Adrenal gland (tissue), 5 donors: ENCODE measurements at regions not wholly inside any gene's neighbourhood (a gene's known extent, or its start where the extent isn't known, plus 50 kb on each side); places are given as distances from the start of the nearest gene placed in this dataset.

ENCODE experiments used
- POLR2A ChIP-seq, 2 donors: fragments of 450-650 bp; IDR thresholded peaks; one replicate each; pipeline ENCODE4 v1.6.1; 2017; ENCODE audit warnings: antibody characterized with exemption in 2 of 2, mild to moderate bottlenecking in 2 of 2, moderate library complexity in 1 of 2
- TF ChIP-seq, protein P1 (sequence below), 6 experiments: fragments of 450-650 bp in 4 of 6; fragments of 200-600 bp in 2 of 6; sonication (generic) in 1 of 6; IDR thresholded peaks; 1 replicate in 5 of 6; 2 replicates in 1 of 6; pipeline versions ENCODE4 v1.5.1 to v1.8.0; 2016 to 2021; ENCODE audit warnings: antibody characterized with exemption in 6 of 6, mild to moderate bottlenecking in 2 of 6, moderate library complexity in 1 of 6
- donor health status: DM: no; HTN: no; CAD: no.

DNA sequence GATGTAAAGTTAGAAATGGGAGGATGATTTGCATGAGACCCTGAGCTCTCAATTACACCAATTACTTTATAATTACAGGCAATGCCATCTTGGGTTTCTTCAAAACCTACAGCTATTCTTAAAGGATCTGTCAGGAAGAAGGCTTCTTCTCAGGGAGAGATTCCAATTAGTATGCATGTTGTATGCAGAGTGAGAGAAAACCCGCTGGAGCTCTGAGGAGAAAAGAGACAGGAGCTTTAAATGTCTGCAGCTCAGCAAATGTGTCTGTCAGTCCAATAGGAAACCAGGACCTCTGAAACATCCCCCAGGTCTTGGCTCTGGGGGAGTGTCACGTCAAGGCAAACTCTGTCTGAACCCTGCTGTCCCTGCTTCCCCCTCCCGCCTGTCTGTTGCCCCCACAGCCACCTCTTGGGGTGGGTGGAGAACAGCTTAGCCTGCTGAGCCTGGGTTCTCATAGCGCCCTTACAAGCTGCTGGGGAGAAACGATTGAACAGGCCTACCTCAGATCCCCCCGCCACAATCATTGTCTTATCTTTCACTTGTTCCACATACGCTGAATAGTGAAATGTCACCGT is 140.2 kb downstream of the SPATA19 start:
- TF ChIP-seq, protein P1, sequence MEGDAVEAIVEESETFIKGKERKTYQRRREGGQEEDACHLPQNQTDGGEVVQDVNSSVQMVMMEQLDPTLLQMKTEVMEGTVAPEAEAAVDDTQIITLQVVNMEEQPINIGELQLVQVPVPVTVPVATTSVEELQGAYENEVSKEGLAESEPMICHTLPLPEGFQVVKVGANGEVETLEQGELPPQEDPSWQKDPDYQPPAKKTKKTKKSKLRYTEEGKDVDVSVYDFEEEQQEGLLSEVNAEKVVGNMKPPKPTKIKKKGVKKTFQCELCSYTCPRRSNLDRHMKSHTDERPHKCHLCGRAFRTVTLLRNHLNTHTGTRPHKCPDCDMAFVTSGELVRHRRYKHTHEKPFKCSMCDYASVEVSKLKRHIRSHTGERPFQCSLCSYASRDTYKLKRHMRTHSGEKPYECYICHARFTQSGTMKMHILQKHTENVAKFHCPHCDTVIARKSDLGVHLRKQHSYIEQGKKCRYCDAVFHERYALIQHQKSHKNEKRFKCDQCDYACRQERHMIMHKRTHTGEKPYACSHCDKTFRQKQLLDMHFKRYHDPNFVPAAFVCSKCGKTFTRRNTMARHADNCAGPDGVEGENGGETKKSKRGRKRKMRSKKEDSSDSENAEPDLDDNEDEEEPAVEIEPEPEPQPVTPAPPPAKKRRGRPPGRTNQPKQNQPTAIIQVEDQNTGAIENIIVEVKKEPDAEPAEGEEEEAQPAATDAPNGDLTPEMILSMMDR (IDR thresholded peaks at IDR 0.05), result no peak
- no peak for TF ChIP-seq POLR2A (IDR thresholded peaks at IDR 0.05)
